ENCODE measurements at regions not wholly inside any gene's neighbourhood (a gene's known extent, or its start where the extent isn't known, plus 50 kb on each side); places are given as distances from the start of the nearest gene placed in this dataset.

DNA sequence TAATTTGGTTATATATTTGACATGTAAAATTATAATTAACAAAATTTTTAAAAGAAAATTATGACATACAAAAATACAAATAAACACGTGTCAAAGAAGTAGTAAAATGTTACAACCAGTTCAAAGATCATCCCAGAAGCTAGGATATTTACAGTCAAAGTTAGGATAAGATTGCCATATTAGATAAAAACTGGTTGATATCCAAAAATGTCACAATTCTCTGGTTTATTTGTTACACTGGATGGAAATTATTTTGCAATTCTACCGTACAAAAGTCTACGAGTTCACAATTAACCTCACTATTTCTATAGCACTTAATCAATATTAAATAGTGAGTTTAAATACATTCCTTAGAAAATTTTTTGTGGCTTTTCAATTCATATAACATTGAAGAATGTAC, 673.8 kb downstream of the GBE1 start:
- TF ChIP-seq, protein P1, sequence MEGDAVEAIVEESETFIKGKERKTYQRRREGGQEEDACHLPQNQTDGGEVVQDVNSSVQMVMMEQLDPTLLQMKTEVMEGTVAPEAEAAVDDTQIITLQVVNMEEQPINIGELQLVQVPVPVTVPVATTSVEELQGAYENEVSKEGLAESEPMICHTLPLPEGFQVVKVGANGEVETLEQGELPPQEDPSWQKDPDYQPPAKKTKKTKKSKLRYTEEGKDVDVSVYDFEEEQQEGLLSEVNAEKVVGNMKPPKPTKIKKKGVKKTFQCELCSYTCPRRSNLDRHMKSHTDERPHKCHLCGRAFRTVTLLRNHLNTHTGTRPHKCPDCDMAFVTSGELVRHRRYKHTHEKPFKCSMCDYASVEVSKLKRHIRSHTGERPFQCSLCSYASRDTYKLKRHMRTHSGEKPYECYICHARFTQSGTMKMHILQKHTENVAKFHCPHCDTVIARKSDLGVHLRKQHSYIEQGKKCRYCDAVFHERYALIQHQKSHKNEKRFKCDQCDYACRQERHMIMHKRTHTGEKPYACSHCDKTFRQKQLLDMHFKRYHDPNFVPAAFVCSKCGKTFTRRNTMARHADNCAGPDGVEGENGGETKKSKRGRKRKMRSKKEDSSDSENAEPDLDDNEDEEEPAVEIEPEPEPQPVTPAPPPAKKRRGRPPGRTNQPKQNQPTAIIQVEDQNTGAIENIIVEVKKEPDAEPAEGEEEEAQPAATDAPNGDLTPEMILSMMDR (conservative IDR thresholded peaks at IDR 0.05; ENCODE audit: low read length): no peak
- TF ChIP-seq EZH2phosphoT487 (IDR thresholded peaks at IDR 0.05; ENCODE audit: borderline replicate concordance, low read depth, low read length): no peak
